Ascending aorta (tissue), 2 donors: ENCODE measurements at regions not wholly inside any gene's neighbourhood (a gene's known extent, or its start where the extent isn't known, plus 50 kb on each side); places are given as distances from the start of the nearest gene placed in this dataset.
A peak's percentile ranks its signal among the peaks of the same experiment; 100 is the strongest.

Experiments
- DNase-seq, 2 donors: peaks; one replicate each; pipeline ENCODE4 v3.0.0-alpha.2; 2019; ENCODE audit warnings: low spot score in 2 of 2
- H3K27ac ChIP-seq, 2 donors: fragments of 200-600 bp; sonication (generic); one replicate each; pipeline ENCODE4 v1.5.1; 2016 to 2017; ENCODE audit warnings: mild to moderate bottlenecking in 1 of 2
- H3K27me3 ChIP-seq: fragments of 200-600 bp; sonication (generic); one replicate; pipeline ENCODE4 v1.5.1; 2017
- H3K36me3 ChIP-seq, 2 donors: fragments of 200-600 bp; sonication (generic); one replicate each; pipeline ENCODE4 v1.5.1; 2016
- H3K4me1 ChIP-seq, 2 donors: fragments of 200-600 bp; sonication (generic); one replicate each; pipeline ENCODE4 v1.5.1; 2016 to 2017; ENCODE audit warnings: mild to moderate bottlenecking in 1 of 2
- H3K4me3 ChIP-seq, 2 donors: fragments of 200-600 bp; sonication (generic); one replicate each; pipeline ENCODE4 v1.5.1; 2016 to 2017; ENCODE audit warnings: mild to moderate bottlenecking in 1 of 2
- H3K9me3 ChIP-seq, 2 donors: fragments of 200-600 bp; sonication (generic); one replicate each; pipeline ENCODE4 v1.5.1; 2016
- CTCF ChIP-seq, 3 experiments: fragments of 200-600 bp in 2 of 3; fragments of 450-650 bp in 1 of 3; sonication (generic) in 2 of 3; IDR thresholded peaks; one replicate each; pipeline ENCODE4 v1.5.1; 2016 to 2019; ENCODE audit warnings: antibody characterized with exemption in 3 of 3, mild to moderate bottlenecking in 1 of 3, moderate library complexity in 1 of 3
- intact Hi-C: fragments of 100-400 bp; cut with DNase I; formaldehyde crosslinking; loops from one replicate; pipeline ENCODE4 v1.15.1; 2023

GRCh38 chr6:8231956-8232355, 129.6 kb upstream of the EEF1E1 start:
- Histone ChIP-seq H3K4me3 (no peak overlapping the region), H3K27ac (no peak overlapping the region), H3K27me3 (no peaks in the 10 kb centered on the region), H3K9me3 (no peaks in the 10 kb centered on the region), H3K36me3 (no peaks in the 10 kb centered on the region), H3K4me1 (no peaks in the 10 kb centered on the region)
- intact Hi-C loops, result no loop called here
- no peak for TF ChIP-seq CTCF (IDR thresholded peaks at IDR 0.05)
- no peak for DNase-seq

DNA sequence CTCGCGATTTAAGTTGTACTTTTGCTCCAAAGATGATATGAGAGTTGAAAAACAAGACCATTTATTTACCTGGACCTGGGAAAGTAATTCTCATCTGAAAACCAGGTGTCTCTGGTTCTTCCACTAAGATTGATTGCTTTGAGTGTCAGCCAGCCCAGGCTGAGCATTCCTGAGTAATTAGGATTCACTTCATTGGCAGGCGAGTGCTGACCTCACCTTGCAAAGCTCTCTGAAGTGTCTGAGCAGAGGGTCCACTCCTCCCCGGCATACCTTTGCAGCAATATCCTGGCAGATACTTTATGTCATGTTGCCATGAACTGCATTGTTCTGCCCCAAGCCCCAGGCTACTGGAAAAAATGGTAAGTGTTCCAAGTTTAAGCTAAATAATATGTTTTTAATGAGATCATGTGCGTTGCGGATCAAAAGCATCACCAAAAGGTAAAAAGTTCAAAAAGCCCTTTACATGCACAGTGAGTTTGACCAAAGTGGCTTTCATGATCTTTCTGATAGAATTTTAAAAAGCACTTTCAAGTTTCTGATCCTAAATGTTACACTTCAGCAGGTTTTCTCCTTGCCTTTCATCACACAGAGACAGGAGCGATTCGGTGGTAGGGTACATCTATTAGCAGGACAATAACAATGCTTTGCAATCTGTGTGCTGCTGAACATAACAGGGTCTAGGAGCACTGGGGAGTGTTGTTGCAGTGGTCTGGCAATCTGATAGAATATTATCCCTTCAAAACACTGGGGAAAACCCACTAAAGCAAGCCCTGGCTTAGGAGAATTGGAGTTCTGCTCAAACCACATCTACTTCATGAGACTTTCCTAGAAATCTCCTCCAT, 127.8 kb upstream of the EEF1E1 start:
- Histone ChIP-seq H3K27ac (no peak overlapping the region), H3K4me3 (no peak overlapping the region), H3K9me3 (no peaks in the 10 kb centered on the region), H3K27me3 (no peaks in the 10 kb centered on the region), H3K4me1 (no peaks in the 10 kb centered on the region), H3K36me3 (no peaks in the 10 kb centered on the region)
- no peak for DNase-seq
- no peak for TF ChIP-seq CTCF (IDR thresholded peaks at IDR 0.05)
- intact Hi-C loops, result no loop called here

DNA sequence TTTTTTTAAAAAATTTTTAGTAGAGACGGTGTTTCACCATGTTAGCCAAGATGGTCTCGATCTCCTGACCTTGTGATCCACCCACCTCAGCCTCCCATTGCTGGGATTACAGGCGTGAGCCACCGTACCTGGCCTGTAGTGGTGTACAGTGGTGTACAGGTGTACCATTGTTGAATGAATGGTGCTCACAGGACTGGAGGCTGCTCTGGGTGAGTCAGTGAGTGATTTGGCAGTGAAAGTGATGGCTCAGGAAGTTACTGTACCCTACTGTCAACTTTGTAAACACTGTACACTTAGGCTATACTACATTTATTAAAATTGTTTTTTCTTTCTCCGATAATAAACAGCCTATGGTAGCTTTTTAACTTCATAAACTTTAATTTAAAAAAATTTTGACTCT, 122.8 kb upstream of the EEF1E1 start:
- DNase-seq, result no peak
- H3K27ac ChIP-seq, result no peak overlapping the region
- H3K4me3 ChIP-seq, result no peak overlapping the region
- H3K9me3 ChIP-seq, result no peaks in the 10 kb centered on the region
- intact Hi-C loops, result no loop called here
- no peaks in the 10 kb centered on the region for H3K4me1 ChIP-seq
- no peaks in the 10 kb centered on the region for H3K36me3 ChIP-seq
- no peaks in the 10 kb centered on the region for H3K27me3 ChIP-seq
- TF ChIP-seq CTCF (IDR thresholded peaks at IDR 0.05), result no peak

DNA sequence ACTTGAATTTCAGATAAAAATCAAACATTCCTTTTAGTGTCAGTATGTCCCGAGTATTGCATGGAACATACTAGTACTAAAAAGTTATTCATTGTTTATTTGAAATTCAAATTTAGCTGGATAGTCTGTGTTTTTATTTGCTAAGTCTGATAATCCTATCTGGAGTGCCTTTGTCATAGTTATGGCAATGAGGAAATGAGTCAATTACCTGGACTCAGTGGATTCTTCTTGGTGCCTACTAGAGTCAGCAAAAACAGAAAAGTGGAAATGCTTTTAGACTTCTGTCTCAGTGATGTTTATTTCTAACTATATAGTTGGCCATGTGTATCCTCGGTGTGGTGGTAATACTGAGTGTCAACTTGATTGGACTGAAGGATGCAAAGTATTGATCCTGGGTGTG, 121.3 kb upstream of the EEF1E1 start:
- intact Hi-C loops, result no loop called here
- TF ChIP-seq CTCF (IDR thresholded peaks at IDR 0.05), result no peak
- DNase-seq, result no peak

GRCh38 chr6:8219352-8219943, 117.1 kb upstream of the EEF1E1 start:
- H3K9me3 ChIP-seq, result no peaks in the 10 kb centered on the region
- peak in 1 of 2 donors; percentile 70 for DNase-seq
- H3K27ac ChIP-seq, result no peak overlapping the region
- H3K4me1 ChIP-seq, result peaks cover 0 to 2% of the 10 kb centered on the region in 2 donors
- intact Hi-C loops, result loop anchor here (1.0 to 10.0 kb wide), 3 partner anchors 88 to 495 kb away; partner anchors contain the start of genes BMP6 and TXNDC5
- TF ChIP-seq CTCF (IDR thresholded peaks at IDR 0.05), result peak; percentile 34 to 76 (median 67)
- peak overlapping the region in 1 of 2 donors; percentile 18 for H3K4me3 ChIP-seq
- no peaks in the 10 kb centered on the region for H3K27me3 ChIP-seq
- H3K36me3 ChIP-seq, result no peaks in the 10 kb centered on the region

More for the DNA sequence above, 121.3 kb upstream of the EEF1E1 start:
- no peak overlapping the region for H3K4me3 ChIP-seq
- H3K9me3 ChIP-seq, result no peaks in the 10 kb centered on the region
- no peak overlapping the region for H3K27ac ChIP-seq
- no peaks in the 10 kb centered on the region for H3K36me3 ChIP-seq
- peaks cover 0 to under 1% of the 10 kb centered on the region in 2 donors for H3K4me1 ChIP-seq
- no peaks in the 10 kb centered on the region for H3K27me3 ChIP-seq
